ENCODE measurements at regions not wholly inside any gene's neighbourhood (a gene's known extent, or its start where the extent isn't known, plus 50 kb on each side); places are given as distances from the start of the nearest gene placed in this dataset.

GRCh38 chr5:123868267-123868666 is 356.3 kb downstream of the CSNK1G3 start (continued):
- TF ChIP-seq CTCF (IDR thresholded peaks at IDR 0.05; ENCODE audit: control extremely low read depth in 1 of 3, insufficient read depth in 1 of 3, low read depth in 1 of 3, low read length in 3 of 3) (no peak), E2F6 (IDR thresholded peaks at IDR 0.05) (no peak), ZNF274 (IDR thresholded peaks at IDR 0.05; ENCODE audit: borderline replicate concordance, extremely low read depth, low read length) (no peak), RBBP5 (IDR thresholded peaks at IDR 0.05; ENCODE audit: borderline replicate concordance, low read depth, low read length) (no peak), YY1 (IDR thresholded peaks at IDR 0.05; ENCODE audit: low read depth, low read length) (no peak)

All from H1 (cell line).